CD4-positive, alpha-beta T cell treated with Interleukin-6 at 100 ng/mL for 8 hours (primary cell): ENCODE measurements at regions not wholly inside any gene's neighbourhood (a gene's known extent, or its start where the extent isn't known, plus 50 kb on each side); places are given as distances from the start of the nearest gene placed in this dataset.
"Not testable (repeated sequence)": the region's sequence is repeated elsewhere in the genome, so short reads cannot be mapped to it uniquely, and the experiment has no call there.

Source experiments
- DNase-seq: peaks from one replicate; pipeline ENCODE4 v3.0.0-alpha.2; 2020; ENCODE audit warnings: mixed read lengths, low spot score

GRCh38 chr15:94844538-94845389, 613.4 kb downstream of the MCTP2 start:
- no peak for DNase-seq

DNA sequence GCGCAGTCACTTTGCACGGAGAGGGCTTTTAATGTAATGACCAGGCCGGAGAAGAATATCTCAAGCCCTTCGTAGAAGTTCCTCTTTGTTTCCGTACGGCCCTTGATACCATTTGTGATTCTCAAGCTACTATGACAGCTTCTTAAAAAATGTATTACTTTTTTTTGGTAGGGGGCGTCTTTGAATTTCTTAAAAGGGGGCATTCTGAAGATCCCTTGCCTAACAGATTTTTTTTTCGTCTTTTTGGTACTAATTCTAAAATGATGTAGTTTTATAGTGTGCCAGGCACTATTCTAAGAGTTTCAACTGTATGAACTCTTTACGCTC, 614.0 kb downstream of the MCTP2 start:
- DNase-seq = no peak

DNA sequence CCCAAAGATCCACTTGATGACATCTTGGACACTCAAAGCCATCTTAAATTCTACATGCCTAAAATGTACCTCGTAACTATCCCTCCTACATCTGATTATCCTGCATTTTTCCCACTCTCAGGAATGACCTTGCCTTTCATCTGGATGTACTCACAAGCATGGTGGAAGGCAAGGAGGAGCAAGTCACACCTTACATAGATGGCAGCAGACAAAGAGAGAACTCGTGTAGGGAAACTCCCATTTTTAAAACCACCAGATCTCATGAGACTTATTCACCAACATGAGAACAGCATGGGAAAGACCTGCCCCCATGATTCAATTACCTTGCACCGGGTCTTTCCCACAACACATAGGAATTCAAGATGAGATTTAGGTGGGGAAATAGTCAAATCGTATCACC, 616.0 kb downstream of the MCTP2 start:
- DNase-seq = no peak

DNA sequence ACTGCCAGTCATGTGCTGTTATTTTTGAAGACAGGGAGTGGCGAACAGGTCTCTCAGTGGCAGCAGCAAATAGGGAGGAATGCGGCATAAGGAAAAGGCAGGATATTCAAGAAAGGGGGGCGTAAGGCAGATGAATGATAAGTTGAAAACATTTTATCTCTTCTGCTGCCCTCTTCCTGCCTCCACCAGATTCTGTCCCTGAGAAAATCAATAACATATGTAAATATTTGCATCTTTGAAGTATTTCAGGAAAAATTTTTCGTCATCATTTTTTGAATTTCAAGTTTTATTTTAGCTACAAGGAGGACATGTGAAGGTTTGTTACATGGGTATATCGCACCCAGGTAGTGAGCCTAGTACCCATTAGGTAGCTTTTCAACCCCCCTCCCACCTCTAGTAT, 616.7 kb downstream of the MCTP2 start:
- no peak for DNase-seq

DNA sequence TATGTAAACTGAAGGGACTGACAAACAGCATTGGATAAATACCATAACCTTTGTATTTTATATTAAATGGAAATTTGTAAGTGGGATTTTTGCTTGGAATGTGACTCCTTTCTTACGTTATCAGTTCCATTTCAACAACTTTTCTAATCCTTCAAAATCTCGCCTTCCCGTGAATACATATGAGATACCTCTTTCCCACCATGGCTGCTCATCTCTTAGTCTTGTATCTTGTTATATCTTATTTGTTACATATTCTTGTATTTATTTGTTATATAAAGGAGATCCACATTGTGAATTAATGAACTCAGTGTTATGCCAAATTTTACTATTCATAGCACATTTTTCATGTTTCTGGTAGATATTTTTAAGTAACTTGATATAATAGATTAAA, 623.7 kb downstream of the MCTP2 start:
- no peak for DNase-seq

GRCh38 chr15:94855409-94856266, 624.3 kb downstream of the MCTP2 start:
- no peak for DNase-seq

DNA sequence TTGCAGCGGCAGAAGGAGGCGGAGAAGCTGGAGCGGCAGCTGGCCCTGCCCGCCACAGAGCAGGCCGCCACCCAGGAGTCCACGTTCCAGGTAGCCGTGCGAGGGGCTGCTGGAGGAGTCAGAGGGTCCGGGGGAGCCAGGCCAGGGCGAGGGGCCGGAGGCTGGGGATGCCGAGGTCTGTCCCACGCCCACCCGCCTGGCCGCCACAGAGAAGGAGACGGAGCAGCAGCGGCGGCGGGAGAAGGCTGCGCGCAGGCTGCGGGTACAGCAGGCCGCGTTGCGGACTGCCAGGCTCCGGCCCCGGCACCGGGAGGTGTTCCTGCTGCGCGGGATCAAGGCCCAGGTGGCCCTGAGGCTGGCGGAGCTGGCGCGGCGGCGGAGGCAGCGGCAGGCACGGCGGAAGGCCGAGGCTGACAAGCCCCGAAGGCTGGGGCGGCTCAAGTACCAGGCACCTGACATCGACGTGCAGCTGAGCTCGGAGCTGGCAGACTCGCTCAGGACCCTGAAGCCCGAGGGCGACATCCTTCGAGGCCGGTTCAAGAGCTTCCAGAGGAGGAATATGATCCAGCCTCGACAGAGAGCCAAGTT, 625.0 kb downstream of the MCTP2 start:
- DNase-seq = no peak

- DNase-seq = no peak
Measured at GRCh38 chr15:94857466-94857865, 626.1 kb downstream of the MCTP2 start.

DNA sequence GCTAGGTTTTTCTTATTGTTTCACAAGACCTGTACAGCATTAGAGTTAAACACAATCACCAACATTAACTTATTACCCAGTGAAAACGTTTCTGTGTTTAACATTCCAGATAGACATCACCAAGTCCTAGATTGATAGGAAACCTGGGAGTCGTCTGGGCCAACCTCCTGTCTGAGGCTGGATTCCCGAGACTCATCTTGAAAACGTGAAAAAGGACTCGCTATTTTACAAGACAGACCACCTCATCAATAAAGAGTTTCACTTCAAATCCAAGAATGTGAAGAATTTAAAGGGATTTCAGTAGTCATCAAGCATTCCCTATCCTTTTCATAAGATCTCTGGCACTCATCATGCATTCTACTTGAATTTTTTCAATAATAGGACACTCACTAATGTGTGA, 626.6 kb downstream of the MCTP2 start:
- no peak for DNase-seq

DNA sequence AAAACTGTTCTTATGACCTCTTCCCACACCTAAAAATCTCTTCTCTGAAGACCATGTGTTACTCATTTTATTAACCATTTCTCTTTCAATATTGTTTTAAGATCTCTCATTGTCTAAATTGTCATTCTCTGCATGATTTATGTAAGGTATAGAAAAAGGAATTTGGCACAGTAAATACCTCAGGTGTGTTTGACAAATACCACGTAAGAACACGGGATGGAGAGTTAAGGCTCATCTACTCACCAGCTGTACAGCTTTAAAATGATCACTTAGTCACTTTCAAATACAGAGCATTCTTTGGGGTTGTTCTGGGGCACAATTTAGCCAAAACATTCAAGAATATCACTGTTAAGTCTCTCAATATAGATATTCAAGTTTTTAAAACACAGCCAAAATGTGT, 627.1 kb downstream of the MCTP2 start:
- no peak for DNase-seq

DNA sequence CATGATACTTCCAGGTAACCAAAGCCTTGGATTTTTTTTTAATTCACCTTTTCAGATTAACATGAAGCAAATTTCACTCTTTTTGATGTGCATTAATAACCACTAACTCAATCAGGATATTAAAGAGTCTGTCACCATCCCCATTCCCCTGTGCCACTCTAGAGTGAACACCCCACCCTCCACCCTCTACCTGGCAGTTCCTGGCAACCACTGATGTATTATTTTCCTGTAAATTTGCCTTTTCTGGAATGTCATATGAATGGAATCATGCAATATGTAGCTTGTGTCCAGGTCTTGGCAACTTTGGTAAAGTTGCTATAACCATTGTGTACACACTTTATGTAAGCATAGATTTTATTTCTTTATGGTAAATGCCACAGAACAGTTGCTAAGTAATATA, 627.6 kb downstream of the MCTP2 start:
- DNase-seq = no peak

DNA sequence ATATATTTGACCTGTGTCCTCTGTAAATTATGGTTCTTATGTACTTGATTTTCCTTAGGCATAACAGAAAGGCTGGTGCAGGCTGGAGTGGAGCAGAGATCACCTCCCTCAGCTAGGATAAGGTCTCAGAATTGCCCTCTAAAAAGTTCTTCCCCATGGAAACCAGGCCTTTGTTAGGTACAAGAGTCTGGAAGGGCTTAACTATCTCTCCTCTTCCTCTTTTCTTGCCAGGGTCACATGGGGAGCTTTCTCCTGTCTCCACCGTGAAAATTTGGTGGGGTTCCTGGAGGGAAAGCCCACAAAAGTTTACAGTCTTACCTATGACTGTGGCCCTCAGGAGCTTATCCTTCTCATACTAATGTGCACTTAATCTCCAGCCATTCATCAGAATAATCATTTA, 633.2 kb downstream of the MCTP2 start:
- DNase-seq = no peak

DNA sequence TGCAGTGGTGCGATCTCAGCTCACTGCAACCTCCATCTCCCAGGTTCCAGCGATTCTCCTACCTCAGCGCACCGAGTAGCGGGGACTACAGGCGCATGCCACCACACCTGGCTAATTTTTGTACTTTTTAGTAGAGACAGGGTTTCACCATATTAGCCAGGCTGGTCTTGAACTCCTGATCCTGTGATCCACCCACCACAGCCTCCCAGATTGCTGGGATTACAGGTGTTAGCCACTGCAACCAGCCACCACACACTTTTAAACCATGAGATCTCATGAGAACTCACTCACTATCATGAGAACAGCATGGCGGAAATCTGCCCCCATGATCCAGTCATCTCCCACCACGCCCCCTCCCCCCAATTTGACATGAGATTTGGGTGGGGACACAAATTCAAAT, 636.9 kb downstream of the MCTP2 start:
- not testable (repeated sequence) for DNase-seq

GRCh38 chr15:94875550-94875949, 644.2 kb downstream of the MCTP2 start:
- DNase-seq = no peak

- no peak for DNase-seq
Measured at GRCh38 chr15:94877833-94878232, 646.5 kb downstream of the MCTP2 start.

DNA sequence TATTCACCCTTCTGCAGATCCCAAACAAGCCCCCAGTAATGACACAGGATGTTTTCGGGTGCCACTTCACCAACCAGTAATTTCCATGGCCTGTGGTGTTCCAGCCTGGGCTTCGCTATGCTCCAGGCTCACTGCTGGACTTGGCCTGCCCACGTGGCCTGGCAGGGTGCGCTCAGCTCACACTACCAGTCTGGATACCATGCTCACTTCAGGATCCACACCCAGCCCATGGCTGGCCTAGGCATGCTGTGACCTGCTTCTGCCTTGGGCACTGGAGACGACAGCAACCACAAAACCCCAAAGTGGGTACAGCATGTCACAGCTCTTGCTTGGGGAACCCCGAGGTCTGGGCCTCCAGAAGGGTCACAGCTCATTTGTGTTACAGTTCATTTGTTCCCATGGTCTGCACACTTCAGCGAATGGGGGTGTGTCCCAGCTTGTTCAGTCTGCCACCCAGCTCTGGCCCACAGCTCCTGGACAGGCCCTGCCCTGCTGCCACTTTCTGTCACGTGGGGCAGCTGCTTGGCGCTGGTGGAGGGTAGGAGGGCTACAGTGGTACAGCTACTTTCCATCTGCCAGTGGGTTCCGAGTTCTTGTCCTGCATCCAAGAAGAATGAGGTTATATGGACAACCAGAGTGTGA, 650.8 kb downstream of the MCTP2 start:
- DNase-seq = no peak

- DNase-seq = no peak
Measured at GRCh38 chr15:94887391-94887790, 656.0 kb downstream of the MCTP2 start.

DNA sequence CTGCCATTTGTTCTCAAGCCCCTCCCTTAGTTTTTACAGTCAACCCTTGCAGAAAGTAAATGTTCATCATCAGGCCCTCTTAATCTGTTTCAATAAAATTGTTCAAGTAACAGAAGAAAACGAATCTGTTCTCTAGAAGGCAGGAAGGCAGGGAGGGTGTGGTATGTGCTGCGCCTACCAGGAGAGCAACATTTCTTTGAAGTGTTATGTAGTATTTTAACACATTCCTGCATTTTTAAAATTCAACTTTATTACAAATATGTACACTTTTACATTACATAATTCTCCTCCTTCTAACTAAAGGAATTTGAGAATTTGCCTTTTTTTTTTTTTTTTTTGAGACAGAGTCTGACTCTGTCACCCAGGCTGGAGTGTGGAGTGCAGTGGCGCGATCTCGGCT, 657.8 kb downstream of the MCTP2 start:
- no peak for DNase-seq

- DNase-seq = no peak
Measured at GRCh38 chr15:94893091-94893490, 661.7 kb downstream of the MCTP2 start.

GRCh38 chr15:94894056-94894455, 662.7 kb downstream of the MCTP2 start:
- DNase-seq = no peak

GRCh38 chr15:94909510-94909909, 678.1 kb downstream of the MCTP2 start:
- no peak for DNase-seq

DNA sequence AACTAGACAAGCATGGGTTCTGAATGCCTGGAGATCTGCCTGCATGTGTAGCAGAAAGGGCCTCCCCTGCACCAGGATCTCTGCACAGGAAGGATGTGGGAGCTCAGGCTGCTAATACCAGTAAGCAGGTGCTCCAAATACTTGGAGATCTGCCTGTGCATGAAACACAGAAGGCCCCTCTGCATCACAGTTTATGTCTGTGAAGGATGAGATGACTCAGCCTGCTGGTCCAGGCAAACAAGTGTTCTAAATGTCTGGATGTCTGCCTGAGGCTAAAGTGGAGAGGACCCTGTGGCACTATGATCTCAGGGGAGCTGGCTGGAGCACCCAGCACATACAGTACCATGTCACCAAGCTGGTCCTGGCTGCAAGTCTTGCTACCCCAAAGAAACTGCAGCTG, 678.8 kb downstream of the MCTP2 start:
- DNase-seq = no peak

DNA sequence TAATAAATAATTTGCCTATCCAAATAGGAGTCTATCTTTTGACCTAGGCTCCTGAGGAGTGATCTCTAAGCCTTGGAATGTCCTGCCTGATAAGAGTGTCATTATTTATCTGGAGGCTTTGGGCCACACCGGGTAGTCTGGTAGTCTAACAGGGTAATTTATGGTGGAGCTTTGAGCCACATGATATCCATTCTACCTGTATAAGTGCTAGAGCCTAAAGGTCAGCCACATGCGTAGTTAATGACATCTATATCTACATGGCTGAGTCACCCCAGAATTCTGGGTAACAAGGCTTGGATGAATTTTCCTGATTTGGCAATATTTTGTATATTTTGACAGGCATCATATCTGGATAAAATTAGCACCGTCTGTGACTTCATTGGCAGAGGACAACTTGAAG, 681.4 kb downstream of the MCTP2 start:
- DNase-seq = no peak
